HG02943 (cell line): ENCODE measurements at regions not wholly inside any gene's neighbourhood (a gene's known extent, or its start where the extent isn't known, plus 50 kb on each side); places are given as distances from the start of the nearest gene placed in this dataset.
A peak's percentile ranks its signal among the peaks of the same experiment; 100 is the strongest.

ENCODE experiments used
- ATAC-seq: cut with Tn5 transposase; IDR thresholded peaks from one replicate; pipeline ENCODE4 v1.9.1; 2021; ENCODE audit warnings: mild to moderate bottlenecking, low read depth, moderate library complexity; ENCODE audit not compliant: unreplicated experiment

- no peak for ATAC-seq
Measured at GRCh38 chr16:80489173-80489572, 51.6 kb upstream of the DYNLRB2 start.

- ATAC-seq, result no peak
Measured at GRCh38 chr16:80488167-80488566, 52.6 kb upstream of the DYNLRB2 start.

GRCh38 chr16:80480664-80481063 lies 60.1 kb upstream of the DYNLRB2 start:
- ATAC-seq, result peak; percentile 91

- ATAC-seq, result no peak
Measured at GRCh38 chr16:80477838-80478237, 63.0 kb upstream of the DYNLRB2 start.

GRCh38 chr16:80468029-80468428 lies 72.8 kb upstream of the DYNLRB2 start:
- ATAC-seq, result no peak

DNA sequence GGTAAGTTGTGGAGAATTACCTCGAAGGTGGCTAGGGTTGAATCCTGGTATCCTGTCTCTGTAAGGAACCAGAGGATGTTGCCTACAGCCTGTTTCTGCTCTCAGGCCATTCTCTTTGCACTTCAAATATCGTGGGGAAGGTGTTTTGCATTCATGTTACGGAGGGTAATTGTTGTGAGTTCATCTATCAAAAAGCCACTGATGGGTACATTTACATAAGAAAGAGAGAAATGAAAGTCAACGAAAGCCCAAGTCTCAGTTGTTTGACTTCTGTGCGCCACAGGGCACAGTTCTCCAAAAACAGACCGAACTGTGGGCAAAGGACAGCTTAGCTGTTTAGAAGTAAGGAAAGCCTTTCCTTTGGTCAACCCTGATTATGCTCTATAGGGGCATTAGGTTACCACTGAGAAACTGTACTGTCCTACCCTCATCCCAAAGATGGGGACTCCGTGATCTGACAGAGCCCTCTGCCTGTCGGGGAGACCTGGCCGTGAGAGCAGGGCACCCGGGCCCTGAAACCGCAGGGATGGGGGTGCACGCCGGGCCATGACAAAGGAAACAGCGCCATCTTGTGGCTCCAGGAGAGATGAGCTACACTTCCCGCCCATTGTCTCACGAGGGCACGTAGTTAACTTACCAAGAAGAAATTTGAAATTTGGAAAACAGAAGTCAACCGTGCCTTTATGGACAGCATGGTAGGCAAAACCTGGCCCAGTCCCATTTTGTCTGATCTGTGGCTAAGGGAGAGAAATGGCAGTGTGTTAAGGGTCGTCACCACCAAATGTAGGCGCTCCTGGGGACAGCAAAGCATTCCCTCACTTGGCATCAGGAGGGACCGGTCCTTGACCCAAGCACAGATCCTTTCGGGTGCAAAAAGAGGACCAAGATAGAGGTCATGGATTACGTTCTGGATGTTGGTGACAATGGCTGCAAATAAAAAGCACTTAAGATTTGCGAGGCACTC lies 74.5 kb upstream of the DYNLRB2 start:
- ATAC-seq, result peak; percentile 82

DNA sequence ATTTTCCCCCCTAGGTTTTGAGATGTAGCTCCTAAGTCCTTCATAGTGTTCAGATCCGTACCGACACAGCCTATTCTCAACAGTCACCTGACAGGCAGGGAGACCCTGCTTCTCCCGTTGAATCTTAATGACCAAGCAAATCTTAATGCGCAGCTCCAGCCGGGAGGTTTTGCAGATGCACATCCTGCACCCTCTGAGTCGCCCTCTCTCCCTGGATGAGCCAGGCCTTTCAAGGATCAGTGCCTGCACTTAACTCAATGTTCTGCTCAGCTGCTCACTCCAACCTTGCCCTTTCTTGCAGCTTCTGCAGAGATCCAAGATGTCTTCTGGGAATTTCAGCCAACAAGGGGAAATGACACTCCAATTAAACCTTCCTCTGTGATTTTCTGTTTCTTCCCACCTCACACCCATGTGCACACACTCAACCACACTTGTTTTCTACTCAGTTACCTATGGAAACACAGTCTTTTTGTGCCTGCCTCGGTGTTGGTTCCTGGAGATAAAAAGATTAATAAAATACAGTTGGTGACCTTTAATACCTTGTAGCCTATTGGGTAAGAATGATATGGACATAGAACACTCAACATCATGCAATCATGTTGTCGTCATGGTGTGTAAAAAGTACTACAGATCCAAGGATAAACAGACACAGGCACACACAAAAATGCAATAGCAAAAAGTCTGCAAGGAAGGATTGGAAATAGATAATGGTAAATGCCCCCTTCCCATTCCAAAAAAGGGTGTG lies 76.9 kb upstream of the DYNLRB2 start:
- no peak for ATAC-seq

DNA sequence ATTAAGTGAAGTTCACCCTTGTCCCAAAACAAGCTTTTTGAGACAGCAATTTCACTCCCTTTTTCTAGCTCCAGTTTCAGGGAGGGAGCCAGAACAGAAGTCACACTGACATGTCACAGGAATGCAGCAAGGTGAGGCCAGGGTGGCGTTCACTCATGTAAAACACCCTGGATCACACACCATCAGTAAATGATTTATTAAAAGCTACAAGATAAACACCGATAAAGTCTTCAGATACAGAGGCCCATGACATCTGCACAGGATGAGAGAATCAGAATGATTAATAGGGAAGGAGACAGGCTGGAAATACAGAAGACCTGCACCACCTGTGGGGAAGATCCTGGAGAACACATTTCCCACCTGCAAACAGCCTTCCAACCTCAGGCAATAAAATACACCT lies 77.5 kb upstream of the DYNLRB2 start:
- no peak for ATAC-seq

GRCh38 chr16:80462917-80463316 lies 77.9 kb upstream of the DYNLRB2 start:
- ATAC-seq, result no peak

- no peak for ATAC-seq
Measured at GRCh38 chr16:80460988-80461387, 79.8 kb upstream of the DYNLRB2 start.

DNA sequence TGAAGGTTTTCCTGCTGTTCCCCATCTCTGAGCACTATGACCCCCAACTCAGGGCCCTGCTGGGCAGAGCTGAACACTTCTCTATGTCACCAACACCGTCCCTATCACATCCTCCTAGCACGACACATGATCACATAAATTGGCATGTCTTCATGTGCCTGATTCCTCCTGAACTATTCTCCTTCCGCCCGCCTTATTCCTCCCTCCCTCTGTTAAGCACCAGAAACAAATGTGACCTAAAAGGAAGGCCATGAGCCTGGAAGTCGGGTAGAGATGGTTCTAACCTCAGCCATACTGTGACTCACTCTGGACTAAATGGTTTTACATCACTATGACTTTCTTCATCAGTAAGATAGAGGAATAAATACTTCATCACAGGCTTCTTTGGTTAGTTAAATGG lies 80.8 kb upstream of the DYNLRB2 start:
- no peak for ATAC-seq

DNA sequence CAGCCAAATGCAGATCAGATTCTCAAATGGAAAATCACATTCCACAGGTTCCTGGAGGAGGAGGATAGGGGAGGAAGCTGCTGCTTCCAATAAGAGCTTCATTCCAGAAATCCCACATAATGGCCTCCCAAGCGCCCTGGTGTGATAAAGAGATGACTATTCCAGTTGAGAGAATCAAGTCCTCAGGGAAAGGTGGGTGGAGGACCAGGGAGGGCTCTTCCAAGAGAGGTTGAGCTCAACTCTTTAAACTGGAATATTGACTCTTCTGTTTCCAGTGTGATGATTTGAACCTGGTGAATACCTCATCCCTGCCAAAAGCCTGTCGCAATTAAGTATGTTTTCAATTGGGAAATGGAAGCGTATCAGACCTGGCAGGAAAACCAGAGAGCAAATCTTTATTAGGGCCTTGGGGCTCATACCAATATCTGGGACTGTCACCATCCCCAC lies 81.4 kb upstream of the DYNLRB2 start:
- ATAC-seq, result no peak

- no peak for ATAC-seq
Measured at GRCh38 chr16:80457871-80458270, 82.9 kb upstream of the DYNLRB2 start.

DNA sequence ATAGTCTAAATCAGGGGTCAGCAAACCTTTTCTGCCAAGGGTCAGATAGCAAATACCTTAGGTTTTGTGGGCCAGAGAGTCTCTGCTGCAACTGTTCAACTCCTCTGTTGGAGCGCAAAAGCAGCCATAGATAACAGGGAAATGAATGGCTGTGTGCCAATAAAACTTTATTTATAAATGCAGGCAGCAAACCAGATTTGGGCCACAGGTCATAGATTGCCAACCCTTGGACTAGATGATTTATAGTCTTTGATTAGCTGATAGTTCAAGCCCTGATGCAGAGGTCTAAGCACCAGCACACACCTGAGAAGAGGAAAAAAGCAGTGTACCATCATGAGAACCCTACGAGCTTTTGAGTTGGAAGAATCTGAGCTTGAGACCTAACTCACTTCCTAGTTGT lies 86.0 kb upstream of the DYNLRB2 start:
- no peak for ATAC-seq

DNA sequence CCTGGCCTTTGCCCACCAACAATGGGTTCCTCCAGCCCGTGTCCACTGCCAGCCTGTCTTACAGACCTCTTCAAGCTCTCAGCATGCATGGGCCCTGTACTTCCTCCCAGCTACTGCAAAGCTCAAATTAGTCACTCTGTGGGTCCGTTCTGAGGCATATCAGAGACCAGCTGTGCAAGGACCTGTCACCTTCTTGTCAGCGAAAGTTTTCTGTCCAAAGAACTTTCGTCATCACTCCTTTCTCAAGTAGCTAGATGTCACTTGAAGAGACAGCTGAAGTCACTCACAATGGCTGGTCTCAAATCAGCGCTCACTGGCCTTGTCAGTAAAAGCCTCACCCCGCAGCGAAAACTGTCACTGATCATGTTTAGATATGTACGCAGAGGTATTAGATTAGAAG lies 91.4 kb upstream of the DYNLRB2 start:
- ATAC-seq, result no peak

GRCh38 chr16:80447241-80447640 lies 93.6 kb upstream of the DYNLRB2 start:
- ATAC-seq, result no peak

DNA sequence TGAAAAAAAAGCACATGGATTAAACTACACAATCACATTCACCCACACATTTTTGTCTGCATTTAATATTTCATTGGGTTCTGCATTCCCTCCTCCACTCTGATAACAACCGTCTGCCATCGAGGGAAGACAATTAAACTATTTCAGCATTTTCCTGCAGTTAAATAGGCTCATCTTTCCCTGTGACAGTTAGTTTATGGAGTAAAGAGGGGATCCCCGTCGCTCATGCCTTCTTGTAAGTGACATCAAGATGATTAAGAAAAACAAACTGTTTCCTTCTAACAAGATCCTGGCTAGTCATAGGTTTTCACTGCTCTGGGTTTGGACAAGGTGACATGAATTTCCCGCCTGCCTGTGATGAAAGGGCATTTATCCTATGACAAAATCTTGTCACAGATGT lies 98.0 kb upstream of the DYNLRB2 start:
- ATAC-seq, result no peak

DNA sequence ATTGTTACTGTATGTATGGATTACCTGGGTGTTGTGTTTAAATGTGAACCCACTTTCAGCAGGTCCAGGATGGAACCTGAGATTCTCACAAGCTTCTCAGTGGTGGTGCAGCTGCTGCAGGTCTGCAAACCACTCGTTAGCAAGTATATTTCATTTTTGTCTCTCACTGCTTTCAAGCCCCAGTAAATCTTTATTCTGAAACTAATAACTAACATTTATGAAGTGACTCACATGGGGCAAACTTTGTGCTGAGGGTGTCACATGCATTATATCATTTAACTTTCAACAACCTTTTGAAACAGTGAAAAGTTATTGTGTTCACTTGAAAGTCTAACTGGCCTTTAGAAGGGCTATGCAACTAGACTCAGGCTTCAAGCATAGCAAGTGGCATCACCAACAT lies 98.9 kb upstream of the DYNLRB2 start:
- no peak for ATAC-seq

DNA sequence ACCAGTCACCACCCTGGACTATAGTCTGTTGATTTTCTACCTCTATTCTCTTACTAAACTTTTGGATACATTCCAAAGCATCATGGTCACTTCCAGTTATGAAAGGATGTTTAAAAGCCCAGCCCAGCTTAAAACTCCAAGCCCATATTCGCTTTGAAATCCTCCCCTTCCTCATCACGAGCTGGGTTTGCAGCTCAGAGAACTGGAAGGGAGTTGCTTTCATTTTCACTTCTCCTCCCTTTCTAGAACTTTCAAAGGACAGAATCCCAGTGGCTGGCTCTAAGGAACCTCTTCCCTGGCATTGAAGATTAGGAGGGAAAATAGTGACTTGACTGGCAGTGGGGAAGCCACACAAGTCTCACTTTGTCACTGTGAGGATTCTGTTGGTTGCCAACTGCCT lies 100.1 kb upstream of the DYNLRB2 start:
- no peak for ATAC-seq

DNA sequence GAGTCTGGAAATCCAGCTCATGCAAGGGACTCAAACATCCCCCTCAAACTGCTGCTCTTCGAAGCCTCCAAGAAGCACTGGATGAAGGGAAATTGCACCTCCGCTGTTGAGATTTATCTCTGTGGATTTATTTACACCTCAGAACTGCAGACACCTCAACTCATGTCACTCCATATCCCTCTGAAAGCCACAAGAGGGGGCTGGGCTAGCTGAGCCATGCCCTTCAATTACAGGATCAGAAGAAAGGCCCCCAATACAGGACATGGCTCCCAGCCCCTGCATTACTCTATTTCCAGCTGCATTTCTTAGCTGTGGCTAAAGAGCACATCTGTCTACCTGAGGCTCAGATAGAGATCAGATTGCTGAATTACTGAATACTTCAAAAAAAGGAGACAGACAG lies 103.1 kb upstream of the DYNLRB2 start:
- ATAC-seq, result no peak

GRCh38 chr16:80436510-80436909 lies 104.3 kb upstream of the DYNLRB2 start:
- no peak for ATAC-seq

- no peak for ATAC-seq
Measured at GRCh38 chr16:80433623-80434022, 107.2 kb upstream of the DYNLRB2 start.
